ENCODE measurements at regions not wholly inside any gene's neighbourhood (a gene's known extent, or its start where the extent isn't known, plus 50 kb on each side); places are given as distances from the start of the nearest gene placed in this dataset.

DNA sequence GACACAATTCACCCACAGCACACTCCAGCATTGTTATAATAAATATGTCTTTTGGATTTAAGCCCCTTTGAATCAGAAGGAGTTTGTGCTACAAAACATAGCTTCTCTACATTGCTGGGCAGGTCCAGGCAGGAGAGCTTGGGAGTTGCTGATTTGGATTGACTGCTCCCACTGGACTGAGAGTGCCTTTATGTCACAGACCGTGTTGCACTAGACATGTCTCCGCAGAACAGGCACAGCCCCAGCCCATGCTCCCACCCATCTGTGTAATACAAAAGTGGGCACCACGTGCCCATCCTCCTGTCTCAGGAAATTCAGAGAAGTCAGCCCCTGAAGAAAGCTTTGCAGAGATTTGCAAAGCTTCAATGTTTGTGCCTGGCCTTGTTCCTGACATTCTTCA lies 117.1 kb downstream of the MED10 start:
- H3K27me3 Mint-ChIP-seq (ENCODE audit: unreplicated experiment), result peaks cover 2% of the 10 kb centered on the region
- H3K4me1 Mint-ChIP-seq (ENCODE audit: low read depth, unreplicated experiment), result no peaks in the 10 kb centered on the region
- no peak for TF ChIP-seq CTCF (IDR thresholded peaks at IDR 0.05; ENCODE audit: partially characterized antibody, unreplicated experiment)
- H3K36me3 Mint-ChIP-seq (ENCODE audit: unreplicated experiment), result peaks cover 11% of the 10 kb centered on the region
- H3K27ac Mint-ChIP-seq (ENCODE audit: unreplicated experiment), result no peak overlapping the region
- no peak for DNase-seq
- no peak overlapping the region for H3K4me3 Mint-ChIP-seq (ENCODE audit: unreplicated experiment)
- peaks cover 3% of the 10 kb centered on the region for H3K9me3 Mint-ChIP-seq (ENCODE audit: unreplicated experiment)

GRCh38 chr5:6260846-6261245 lies 117.5 kb downstream of the MED10 start:
- Mint-ChIP-seq H3K27ac (ENCODE audit: unreplicated experiment) (no peak overlapping the region), H3K27me3 (ENCODE audit: unreplicated experiment) (peaks cover 2% of the 10 kb centered on the region), H3K4me3 (ENCODE audit: unreplicated experiment) (no peak overlapping the region), H3K4me1 (ENCODE audit: low read depth, unreplicated experiment) (no peaks in the 10 kb centered on the region), H3K9me3 (ENCODE audit: unreplicated experiment) (peaks cover 3% of the 10 kb centered on the region), H3K36me3 (ENCODE audit: unreplicated experiment) (peaks cover 11% of the 10 kb centered on the region)
- DNase-seq, result no peak
- TF ChIP-seq CTCF (IDR thresholded peaks at IDR 0.05; ENCODE audit: partially characterized antibody, unreplicated experiment), result no peak

GRCh38 chr5:6256901-6257300 lies 121.4 kb downstream of the MED10 start:
- peaks cover under 1% of the 10 kb centered on the region for H3K27me3 Mint-ChIP-seq (ENCODE audit: unreplicated experiment)
- H3K4me1 Mint-ChIP-seq (ENCODE audit: low read depth, unreplicated experiment), result peaks cover 2% of the 10 kb centered on the region
- H3K4me3 Mint-ChIP-seq (ENCODE audit: unreplicated experiment), result no peak overlapping the region
- H3K36me3 Mint-ChIP-seq (ENCODE audit: unreplicated experiment), result peaks cover 11% of the 10 kb centered on the region
- no peak for TF ChIP-seq CTCF (IDR thresholded peaks at IDR 0.05; ENCODE audit: partially characterized antibody, unreplicated experiment)
- no peak overlapping the region for H3K27ac Mint-ChIP-seq (ENCODE audit: unreplicated experiment)
- peaks cover 3% of the 10 kb centered on the region for H3K9me3 Mint-ChIP-seq (ENCODE audit: unreplicated experiment)
- DNase-seq, result no peak

DNA sequence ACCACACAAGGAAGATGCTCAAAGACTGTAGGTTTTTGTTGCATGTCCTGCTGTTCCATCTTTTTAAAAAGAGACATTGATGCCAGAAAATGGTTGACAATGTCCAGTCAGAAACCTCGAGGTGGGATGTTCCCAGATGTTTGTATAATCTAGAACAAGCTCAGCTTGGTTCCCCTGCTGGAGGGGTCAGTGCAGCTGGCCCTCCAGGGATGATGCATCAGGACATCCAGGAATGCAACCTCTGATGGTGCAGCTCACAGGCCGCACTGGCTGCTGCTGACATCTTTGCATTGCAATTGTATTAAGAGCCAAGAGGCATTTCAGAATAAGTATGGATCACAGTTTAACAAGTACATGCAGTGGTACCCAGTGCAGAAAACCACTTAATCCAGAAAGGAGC lies 122.4 kb downstream of the MED10 start:
- no peak overlapping the region for H3K27ac Mint-ChIP-seq (ENCODE audit: unreplicated experiment)
- no peak for DNase-seq
- TF ChIP-seq CTCF (IDR thresholded peaks at IDR 0.05; ENCODE audit: partially characterized antibody, unreplicated experiment), result no peak
- H3K4me3 Mint-ChIP-seq (ENCODE audit: unreplicated experiment), result no peak overlapping the region
- no peaks in the 10 kb centered on the region for H3K27me3 Mint-ChIP-seq (ENCODE audit: unreplicated experiment)
- H3K4me1 Mint-ChIP-seq (ENCODE audit: low read depth, unreplicated experiment), result peaks cover 2% of the 10 kb centered on the region
- peaks cover 3% of the 10 kb centered on the region for H3K9me3 Mint-ChIP-seq (ENCODE audit: unreplicated experiment)
- H3K36me3 Mint-ChIP-seq (ENCODE audit: unreplicated experiment), result peaks cover 11% of the 10 kb centered on the region

- Mint-ChIP-seq H3K9me3 (ENCODE audit: unreplicated experiment) (peaks cover 3% of the 10 kb centered on the region), H3K4me1 (ENCODE audit: low read depth, unreplicated experiment) (peaks cover 2% of the 10 kb centered on the region), H3K4me3 (ENCODE audit: unreplicated experiment) (no peak overlapping the region), H3K27me3 (ENCODE audit: unreplicated experiment) (no peaks in the 10 kb centered on the region), H3K36me3 (ENCODE audit: unreplicated experiment) (peaks cover 5% of the 10 kb centered on the region), H3K27ac (ENCODE audit: unreplicated experiment) (no peak overlapping the region)
- TF ChIP-seq CTCF (IDR thresholded peaks at IDR 0.05; ENCODE audit: partially characterized antibody, unreplicated experiment), result no peak
- no peak for DNase-seq
Observed at GRCh38 chr5:6253846-6254245, 124.5 kb downstream of the MED10 start.

Measured in glutamatergic neuron (in vitro differentiated cells).